C4-2B (cell line): ENCODE measurements at regions not wholly inside any gene's neighbourhood (a gene's known extent, or its start where the extent isn't known, plus 50 kb on each side); places are given as distances from the start of the nearest gene placed in this dataset.

ENCODE experiments used
- H3K27ac ChIP-seq: fragments of 450-650 bp; 2 replicates; pipeline ENCODE4 v1.5.1; 2017
- ZFX ChIP-seq: fragments of 450-650 bp; IDR thresholded peaks from 2 replicates; pipeline ENCODE4 v1.6.1; 2017
- TF ChIP-seq, protein P1 (sequence below): fragments of 450-650 bp; conservative IDR thresholded peaks from 2 replicates; pipeline ENCODE4 v1.5.1; 2017; ENCODE audit warnings: mild to moderate bottlenecking

DNA sequence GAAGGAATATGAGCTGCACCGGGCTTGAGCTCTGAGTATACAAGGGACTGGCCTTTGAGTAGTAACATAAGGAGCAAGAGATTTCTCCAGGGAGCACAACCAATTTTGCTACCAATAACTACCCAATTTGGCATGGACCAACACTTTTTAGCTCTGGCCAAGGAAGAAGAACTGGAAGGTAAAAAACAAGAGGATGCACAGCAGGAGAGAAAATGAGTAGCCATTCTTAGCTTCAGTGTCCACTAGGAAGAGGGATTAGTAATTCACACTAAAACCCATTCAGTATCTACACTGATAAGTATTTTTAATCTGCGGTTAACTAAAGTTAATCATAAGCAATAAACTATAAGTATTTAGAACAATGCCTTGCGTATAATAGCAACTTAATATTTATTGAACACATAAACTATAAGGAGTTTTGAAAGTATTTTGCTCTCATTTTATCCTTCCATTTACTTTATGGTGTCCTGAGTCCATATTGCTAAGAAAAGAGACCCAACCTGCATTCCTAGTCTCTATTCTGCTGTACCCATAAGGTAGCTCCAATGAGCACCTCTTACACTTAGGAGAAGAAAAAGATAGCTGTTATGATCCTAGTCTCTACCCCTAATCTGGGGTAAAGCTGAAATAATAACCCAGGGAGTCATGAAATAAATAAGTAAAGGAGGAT is 268.9 kb downstream of the IGSF11 start:
- no peak overlapping the region for H3K27ac ChIP-seq
- TF ChIP-seq, protein P1, sequence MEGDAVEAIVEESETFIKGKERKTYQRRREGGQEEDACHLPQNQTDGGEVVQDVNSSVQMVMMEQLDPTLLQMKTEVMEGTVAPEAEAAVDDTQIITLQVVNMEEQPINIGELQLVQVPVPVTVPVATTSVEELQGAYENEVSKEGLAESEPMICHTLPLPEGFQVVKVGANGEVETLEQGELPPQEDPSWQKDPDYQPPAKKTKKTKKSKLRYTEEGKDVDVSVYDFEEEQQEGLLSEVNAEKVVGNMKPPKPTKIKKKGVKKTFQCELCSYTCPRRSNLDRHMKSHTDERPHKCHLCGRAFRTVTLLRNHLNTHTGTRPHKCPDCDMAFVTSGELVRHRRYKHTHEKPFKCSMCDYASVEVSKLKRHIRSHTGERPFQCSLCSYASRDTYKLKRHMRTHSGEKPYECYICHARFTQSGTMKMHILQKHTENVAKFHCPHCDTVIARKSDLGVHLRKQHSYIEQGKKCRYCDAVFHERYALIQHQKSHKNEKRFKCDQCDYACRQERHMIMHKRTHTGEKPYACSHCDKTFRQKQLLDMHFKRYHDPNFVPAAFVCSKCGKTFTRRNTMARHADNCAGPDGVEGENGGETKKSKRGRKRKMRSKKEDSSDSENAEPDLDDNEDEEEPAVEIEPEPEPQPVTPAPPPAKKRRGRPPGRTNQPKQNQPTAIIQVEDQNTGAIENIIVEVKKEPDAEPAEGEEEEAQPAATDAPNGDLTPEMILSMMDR, result no peak
- TF ChIP-seq ZFX, result no peak

- TF ChIP-seq, protein P1, result no peak
- no peak for TF ChIP-seq ZFX
- no peak overlapping the region for H3K27ac ChIP-seq
Observed at GRCh38 chr3:118766306-118766669, 268.4 kb downstream of the IGSF11 start.

- no peak overlapping the region for H3K27ac ChIP-seq
- no peak for TF ChIP-seq ZFX
- TF ChIP-seq, protein P1, result no peak
Observed at GRCh38 chr3:118772036-118772435, 262.6 kb downstream of the IGSF11 start.

DNA sequence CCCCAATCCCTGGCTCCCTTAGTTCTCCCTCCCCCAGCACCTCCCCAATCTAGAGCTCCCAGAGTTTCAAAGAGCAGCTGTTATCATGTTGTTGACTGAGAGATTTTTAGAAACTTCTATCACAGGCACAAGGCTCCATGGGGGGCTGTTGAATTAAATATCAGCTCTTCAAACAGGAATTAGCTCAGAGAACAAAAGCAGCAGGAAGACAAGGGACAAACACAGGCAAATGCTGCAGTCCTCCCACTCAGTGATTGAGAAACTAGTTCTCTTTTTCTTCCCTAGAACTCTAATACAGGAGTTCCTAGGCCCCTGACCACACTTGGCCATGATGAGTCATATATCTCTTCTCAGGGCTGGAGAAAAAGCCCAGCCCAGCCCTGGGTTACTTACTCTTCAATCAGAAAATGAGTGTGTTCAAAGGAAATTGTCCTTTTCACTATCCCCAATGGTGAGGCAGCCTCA is 262.1 kb downstream of the IGSF11 start:
- H3K27ac ChIP-seq, result no peak overlapping the region

GRCh38 chr3:118775021-118775420 is 259.6 kb downstream of the IGSF11 start:
- TF ChIP-seq, protein P1, result no peak
- no peak overlapping the region for H3K27ac ChIP-seq

More for the DNA sequence above, 262.1 kb downstream of the IGSF11 start:
- TF ChIP-seq, protein P1, result no peak
- TF ChIP-seq ZFX, result no peak

DNA sequence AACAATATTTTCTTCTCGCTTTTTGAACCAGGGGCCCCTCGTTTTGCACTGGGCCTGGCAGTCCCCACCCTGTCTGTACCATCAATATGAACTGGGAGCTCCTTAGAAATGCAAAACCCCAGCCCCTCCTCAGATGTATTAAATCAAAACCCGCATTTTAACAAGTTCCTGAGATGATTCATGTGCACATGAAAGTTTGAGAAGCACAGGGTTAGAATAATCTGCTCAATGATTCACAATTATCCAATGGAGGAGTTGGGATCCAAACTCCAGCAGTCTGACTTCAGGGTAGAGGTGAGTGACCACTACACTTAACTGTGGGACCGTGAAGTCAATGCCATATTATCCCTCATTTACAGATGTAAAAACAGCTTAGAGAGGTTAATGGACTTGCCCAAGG is 256.4 kb downstream of the IGSF11 start:
- TF ChIP-seq, protein P1, result no peak
- no peak for TF ChIP-seq ZFX

DNA sequence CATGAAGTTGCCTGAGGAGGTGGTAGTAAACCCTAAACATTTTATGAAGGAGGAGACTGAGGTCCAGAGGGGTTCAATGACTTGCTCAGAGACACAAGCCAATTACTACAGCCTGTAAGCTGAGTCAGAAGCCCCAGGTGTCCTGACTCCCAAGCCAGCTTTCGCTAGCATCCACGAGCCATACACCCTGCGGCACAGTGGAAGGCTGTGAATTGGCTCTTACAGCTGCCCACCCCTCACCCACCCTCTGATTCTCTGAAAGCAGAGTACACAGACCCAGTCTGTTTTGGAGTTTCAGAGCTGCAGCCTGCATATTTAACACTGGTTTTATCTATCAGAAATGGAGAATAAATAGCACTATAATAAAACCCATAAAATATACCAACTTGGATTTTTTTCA is 253.4 kb downstream of the IGSF11 start:
- no peak overlapping the region for H3K27ac ChIP-seq

More for the DNA sequence above, 256.4 kb downstream of the IGSF11 start:
- H3K27ac ChIP-seq, result no peak overlapping the region

More for the DNA sequence above, 253.4 kb downstream of the IGSF11 start:
- no peak for TF ChIP-seq ZFX
- TF ChIP-seq, protein P1, result no peak
